Heart right ventricle (tissue), 16 donors: ENCODE measurements at regions not wholly inside any gene's neighbourhood (a gene's known extent, or its start where the extent isn't known, plus 50 kb on each side); places are given as distances from the start of the nearest gene placed in this dataset.

Source experiments
- ATAC-seq, 8 donors: fragments of 200-7000 bp; cut with Tn5 transposase; one replicate each; pipeline ENCODE4 v1.9.1; 2020; ENCODE audit warnings: mild to moderate bottlenecking in 8 of 8, moderate library complexity in 8 of 8, moderate number of reproducible peaks in 1 of 8
- DNase-seq, 2 donors: peaks; one replicate each; pipeline ENCODE4 v3.0.0-alpha.2; 2020
- H3K27ac ChIP-seq, 10 donors: fragments of 200-600 bp; sonication (generic) in 2 of 10; one replicate each; pipeline versions ENCODE4 v1.5.0 to v1.8.0; 2020 to 2022; ENCODE audit warnings: mild to moderate bottlenecking in 3 of 10
- H3K27me3 ChIP-seq, 7 donors: fragments of 200-600 bp; one replicate each; pipeline ENCODE4 v1.8.0; 2021 to 2022; ENCODE audit warnings: mild to moderate bottlenecking in 2 of 7
- H3K36me3 ChIP-seq, 9 donors: fragments of 200-600 bp; sonication (generic) in 1 of 9; one replicate each; pipeline versions ENCODE4 v1.5.0 to v1.8.0; 2020 to 2022; ENCODE audit warnings: mild to moderate bottlenecking in 2 of 9
- H3K4me1 ChIP-seq, 9 donors: fragments of 200-600 bp; sonication (generic) in 1 of 9; one replicate each; pipeline versions ENCODE4 v1.5.0 to v1.8.0; 2020 to 2022; ENCODE audit warnings: mild to moderate bottlenecking in 4 of 9
- H3K4me3 ChIP-seq, 10 donors: fragments of 200-600 bp; sonication (generic) in 2 of 10; one replicate each; pipeline versions ENCODE4 v1.5.0 to v1.8.0; 2020 to 2022; ENCODE audit warnings: mild to moderate bottlenecking in 7 of 10, moderate library complexity in 2 of 10
- H3K9me3 ChIP-seq, 11 donors: fragments of 200-600 bp in 10 of 11; sonication (generic) in 2 of 11; one replicate each; pipeline versions ENCODE4 v1.5.0 to v1.8.0; 2013 to 2022; ENCODE audit warnings: mild to moderate bottlenecking in 2 of 11, control low read depth in 1 of 11, moderate library complexity in 1 of 11
- WGBS, 2 donors: extraction: QIAGEN DNeasy Blood & Tissue Kit; methylation state at CpG; one replicate each; pipeline ENCODE4 v1.1.7; 2013; ENCODE audit warnings: inconsistent platforms in 1 of 2; 5-methylcytosine and 5-hydroxymethylcytosine counted together
- intact Hi-C, 10 donors: fragments of 100-400 bp; cut with DNase I; formaldehyde crosslinking; loops; one replicate each; pipeline versions ENCODE4 v1.11.1 to v1.14.2; 2022
- TF ChIP-seq, protein P1 (sequence below), 9 donors: fragments of 200-600 bp; sonication (generic) in 2 of 9; IDR thresholded peaks; one replicate each; pipeline versions ENCODE4 v1.5.0 to v1.8.0; 2021 to 2022; ENCODE audit warnings: antibody characterized with exemption in 9 of 9, mild to moderate bottlenecking in 5 of 9, moderate library complexity in 1 of 9
- donor health status: Arrhythmogenic right ventricular cardiomyopathy.
- donor health status: ischemic (EF 13 %, LVEDD 7.1; RV severe dilation, severe dysfunction).
- donor health status: healthy with polysubstance abuse.
- donor health status: DM: no; HTN: yes; CAD: no.
- donor health status: DM: no; HTN: no; CAD: no.
- donor health status: ischemic (EF 25% LVEDD 6.9; RV normal size, moderate dysfunction).
- donor health status: ischemic (EF 25% LVEDD 5.7; RV mildly dilated, moderate dysfunction).
- donor health status: healthy.
- donor health status: DM: yes; HTN: yes; CAD: no.
- donor health status: Ischemic cardiomyopathy.
- donor health status: ischemic (EF 35%, LVEDD 5.7; RV mildly dilated, moderate dysfunction).
- donor health status: nonischemic (EF 11% LVEDD 7.7; RV severe dilation, severe dysfunction).
- donor health status: DM: yes; HTN: yes; CAD: no.
- donor health status: PGD.
- donor health status: ischemic (EF 29% LVEDD 5.4; RV normal size, mild dysfunction).
- donor health status: nonischemic (EF 23%, LVEDD 6.1; RV moderate dilation, normal function).

DNA sequence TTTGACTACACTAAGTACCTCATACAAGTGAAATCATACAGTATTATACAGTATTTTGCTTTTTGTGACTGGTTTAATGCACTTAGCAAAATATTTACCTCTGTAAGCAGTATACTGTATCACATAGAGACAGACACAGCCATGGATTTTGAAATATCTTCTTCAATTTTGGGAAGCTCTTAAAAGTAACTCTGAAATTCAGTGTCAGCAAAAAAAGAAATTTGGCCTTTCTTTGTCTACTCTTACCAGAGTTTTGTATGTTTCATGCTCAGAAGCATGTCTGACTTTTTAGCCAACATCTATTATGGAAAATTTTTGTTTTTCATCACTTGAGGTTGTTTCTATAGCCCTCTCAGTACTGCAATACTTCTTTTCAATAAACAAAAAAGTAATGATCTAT, 1102.2 kb downstream of the TRHDE start:
- DNase-seq (no peak), ATAC-seq (no peak)
- intact Hi-C loops, result loop anchor here in 1 of 10 donors (5.0 kb wide), 1 partner anchor 777 kb away; no protein-coding TSS in a partner anchor
- Histone ChIP-seq H3K4me3 (no peak overlapping the region), H3K27ac (no peak overlapping the region), H3K27me3 (no peaks in the 10 kb centered on the region), H3K9me3 (peaks cover 0 to 12% (median 0%) of the 10 kb centered on the region in 11 donors), H3K36me3 (no peaks in the 10 kb centered on the region), H3K4me1 (no peaks in the 10 kb centered on the region)
- TF ChIP-seq, protein P1, sequence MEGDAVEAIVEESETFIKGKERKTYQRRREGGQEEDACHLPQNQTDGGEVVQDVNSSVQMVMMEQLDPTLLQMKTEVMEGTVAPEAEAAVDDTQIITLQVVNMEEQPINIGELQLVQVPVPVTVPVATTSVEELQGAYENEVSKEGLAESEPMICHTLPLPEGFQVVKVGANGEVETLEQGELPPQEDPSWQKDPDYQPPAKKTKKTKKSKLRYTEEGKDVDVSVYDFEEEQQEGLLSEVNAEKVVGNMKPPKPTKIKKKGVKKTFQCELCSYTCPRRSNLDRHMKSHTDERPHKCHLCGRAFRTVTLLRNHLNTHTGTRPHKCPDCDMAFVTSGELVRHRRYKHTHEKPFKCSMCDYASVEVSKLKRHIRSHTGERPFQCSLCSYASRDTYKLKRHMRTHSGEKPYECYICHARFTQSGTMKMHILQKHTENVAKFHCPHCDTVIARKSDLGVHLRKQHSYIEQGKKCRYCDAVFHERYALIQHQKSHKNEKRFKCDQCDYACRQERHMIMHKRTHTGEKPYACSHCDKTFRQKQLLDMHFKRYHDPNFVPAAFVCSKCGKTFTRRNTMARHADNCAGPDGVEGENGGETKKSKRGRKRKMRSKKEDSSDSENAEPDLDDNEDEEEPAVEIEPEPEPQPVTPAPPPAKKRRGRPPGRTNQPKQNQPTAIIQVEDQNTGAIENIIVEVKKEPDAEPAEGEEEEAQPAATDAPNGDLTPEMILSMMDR (IDR thresholded peaks at IDR 0.05), result no peak

DNA sequence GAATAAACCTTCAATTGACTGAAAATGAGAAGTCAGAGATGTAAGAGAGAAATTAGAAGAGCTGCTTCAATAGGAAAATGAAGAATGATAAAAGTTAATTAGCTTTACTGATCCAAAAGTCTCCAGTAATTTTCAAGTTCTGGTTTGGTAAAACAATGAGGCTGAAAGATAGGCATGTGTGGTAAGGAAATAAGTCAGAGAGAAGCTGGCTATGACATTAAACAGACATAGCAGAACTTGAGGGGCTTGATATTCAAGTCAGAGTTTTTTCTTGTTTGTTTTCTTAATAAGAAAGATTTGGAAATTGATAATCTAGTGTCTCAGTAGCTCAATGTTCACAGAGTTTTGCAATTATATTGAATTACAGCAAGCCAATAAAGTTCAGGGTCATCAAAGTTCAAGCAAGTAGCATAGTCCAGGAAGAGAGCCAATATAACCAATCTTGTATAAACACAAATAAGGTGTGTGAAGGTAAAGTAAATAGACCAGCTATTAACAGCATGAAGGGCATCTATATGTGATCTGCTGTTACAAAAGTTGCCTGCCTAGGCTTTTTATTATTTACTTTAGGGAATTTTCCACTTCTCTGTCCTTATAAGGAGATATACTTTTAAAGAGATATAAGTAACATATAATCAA, 1111.5 kb downstream of the TRHDE start:
- TF ChIP-seq, protein P1 (IDR thresholded peaks at IDR 0.05), result no peak
- Histone ChIP-seq H3K9me3 (peaks cover 0 to 7% (median 0%) of the 10 kb centered on the region in 11 donors), H3K27ac (no peak overlapping the region), H3K4me3 (no peak overlapping the region), H3K4me1 (no peaks in the 10 kb centered on the region), H3K27me3 (no peaks in the 10 kb centered on the region), H3K36me3 (no peaks in the 10 kb centered on the region)
- no peak for ATAC-seq
- DNase-seq, result no peak
- intact Hi-C loops, result no loop called here

DNA sequence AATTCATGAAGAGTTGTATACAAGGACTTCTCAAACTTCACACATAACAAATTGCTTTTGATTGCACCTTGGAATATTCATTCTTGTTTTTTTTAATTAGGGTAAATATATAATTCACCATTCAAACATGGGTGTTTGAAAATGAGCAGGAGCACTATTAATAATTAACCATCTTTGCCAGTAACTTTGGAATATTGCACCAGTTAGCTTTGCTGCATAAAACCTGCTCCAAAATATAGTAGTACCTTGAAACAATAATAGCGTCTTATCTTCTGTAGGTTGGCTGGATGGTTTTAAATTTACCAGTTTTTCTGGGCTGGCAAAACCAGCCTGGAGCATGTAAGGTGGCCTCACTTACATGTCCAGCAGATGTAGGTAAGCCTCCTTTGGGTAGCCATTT, 1112.4 kb downstream of the TRHDE start:
- intact Hi-C loops, result no loop called here
- H3K27ac ChIP-seq, result no peak overlapping the region
- 85 to 86% methylated on average over 1 of the region's 1 CpG for WGBS, 2 donors

DNA sequence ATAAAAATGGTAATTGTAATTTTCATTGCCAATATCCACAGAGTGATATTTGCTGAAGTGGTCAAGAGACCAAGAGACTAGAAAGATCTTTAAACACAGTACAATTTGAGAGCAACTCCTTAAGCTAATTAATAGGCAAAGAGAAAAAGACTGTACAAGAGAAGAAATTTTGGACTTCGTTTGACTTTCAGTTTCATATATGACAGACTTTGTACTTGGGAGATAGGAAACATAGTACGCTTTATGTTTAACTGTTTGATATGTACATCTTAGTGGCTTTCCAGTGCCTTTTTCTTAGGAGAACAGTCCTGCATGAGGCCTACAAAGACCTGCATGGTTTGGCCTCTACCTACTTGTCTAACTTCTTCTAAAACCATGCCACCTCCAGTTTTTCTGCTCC, 1118.1 kb downstream of the TRHDE start:
- Histone ChIP-seq H3K27me3 (no peaks in the 10 kb centered on the region), H3K4me1 (no peaks in the 10 kb centered on the region), H3K27ac (no peak overlapping the region), H3K4me3 (no peak overlapping the region), H3K9me3 (peaks cover 0 to 14% (median 0%) of the 10 kb centered on the region in 11 donors), H3K36me3 (no peaks in the 10 kb centered on the region)
- no peak for DNase-seq
- intact Hi-C loops, result no loop called here
- ATAC-seq, result no peak
- 73 to 81% methylated on average over 2 of the region's 2 CpGs for WGBS, 2 donors
- TF ChIP-seq, protein P1 (IDR thresholded peaks at IDR 0.05), result no peak

More for the DNA sequence above, 1112.4 kb downstream of the TRHDE start:
- TF ChIP-seq, protein P1 (IDR thresholded peaks at IDR 0.05), result no peak
- no peaks in the 10 kb centered on the region for H3K4me1 ChIP-seq
- ATAC-seq (no peak), DNase-seq (no peak)
- no peaks in the 10 kb centered on the region for H3K27me3 ChIP-seq
- H3K9me3 ChIP-seq, result peaks cover 0 to under 1% (median 0%) of the 10 kb centered on the region in 11 donors
- no peaks in the 10 kb centered on the region for H3K36me3 ChIP-seq
- H3K4me3 ChIP-seq, result no peak overlapping the region
